MM.1S (cell line): ENCODE measurements at regions not wholly inside any gene's neighbourhood (a gene's known extent, or its start where the extent isn't known, plus 50 kb on each side); places are given as distances from the start of the nearest gene placed in this dataset.

Experiments used
- DNase-seq: peaks from one replicate; pipeline ENCODE4 v3.0.0-alpha.2; 2015
- H2AFZ ChIP-seq: fragments of 300-600 bp; sonication (generic); 2 replicates; pipeline ENCODE4 v1.6.0; 2016; ENCODE audit warnings: antibody characterized with exemption, low read length
- H3F3A ChIP-seq: fragments of 300-600 bp; sonication (generic); 2 replicates; pipeline ENCODE4 v1.6.1; 2016; ENCODE audit warnings: mild to moderate bottlenecking, antibody characterized with exemption, low read length, moderate library complexity, mixed read lengths; ENCODE audit not compliant: insufficient read depth
- H3K27ac ChIP-seq: fragments of 300-600 bp; sonication (generic); 2 replicates; pipeline ENCODE4 v1.5.1; 2016; ENCODE audit warnings: mild to moderate bottlenecking, low read length
- H3K27me3 ChIP-seq: fragments of 300-600 bp; sonication (generic); replicated peaks from 2 replicates; pipeline ENCODE4 v1.6.0; 2016; ENCODE audit warnings: low read length; ENCODE audit not compliant: insufficient read depth
- H3K36me3 ChIP-seq: fragments of 300-600 bp; sonication (generic); replicated peaks from 2 replicates; pipeline ENCODE4 v1.6.1; 2016; ENCODE audit warnings: mild to moderate bottlenecking, low read length, mixed read lengths; ENCODE audit not compliant: insufficient read depth
- H3K4me1 ChIP-seq: fragments of 300-600 bp; sonication (generic); 2 replicates; pipeline ENCODE4 v1.6.1; 2016; ENCODE audit warnings: low read length, mixed read lengths
- H3K4me2 ChIP-seq: fragments of 300-600 bp; sonication (generic); 2 replicates; pipeline ENCODE4 v1.6.0; 2016; ENCODE audit warnings: low read depth, low read length
- H3K4me3 ChIP-seq: fragments of 300-600 bp; sonication (generic); 2 replicates; pipeline ENCODE4 v1.5.1; 2016; ENCODE audit warnings: low read length, mixed read lengths
- H3K79me2 ChIP-seq: fragments of 300-600 bp; sonication (generic); 2 replicates; pipeline ENCODE4 v1.6.1; 2016; ENCODE audit warnings: mixed run types, low read length, mixed read lengths
- H3K9ac ChIP-seq: fragments of 300-600 bp; sonication (generic); 2 replicates; pipeline ENCODE4 v1.6.1; 2016; ENCODE audit warnings: low read length, mixed read lengths
- H3K9me2 ChIP-seq: fragments of 300-600 bp; sonication (generic); replicated peaks from 2 replicates; pipeline ENCODE4 v1.6.1; 2016; ENCODE audit warnings: mild to moderate bottlenecking, low read length, mixed read lengths; ENCODE audit not compliant: insufficient read depth
- H3K9me3 ChIP-seq: fragments of 300-600 bp; sonication (generic); replicated peaks from 2 replicates; pipeline ENCODE4 v1.6.1; 2016; ENCODE audit warnings: mild to moderate bottlenecking, low read length, mixed read lengths; ENCODE audit not compliant: insufficient read depth
- H4K20me1 ChIP-seq: fragments of 300-600 bp; sonication (generic); 2 replicates; pipeline ENCODE4 v1.6.1; 2016; ENCODE audit warnings: mild to moderate bottlenecking, low read length, moderate library complexity, mixed read lengths; ENCODE audit not compliant: insufficient read depth
- CTCF ChIP-seq: fragments of 300-600 bp; sonication (generic); IDR thresholded peaks from 2 replicates; pipeline ENCODE4 v1.5.1; 2016; ENCODE audit warnings: antibody characterized with exemption, low read length, mixed read lengths
- EZH2 ChIP-seq: fragments of 300-600 bp; sonication (generic); optimal IDR thresholded peaks from 2 replicates; pipeline ENCODE3; 2017; ENCODE audit warnings: low read depth, mild to moderate bottlenecking, antibody characterized with exemption, low read length, mixed read lengths
- EZH2phosphoT487 ChIP-seq: fragments of 300-600 bp; sonication (generic); IDR thresholded peaks from 2 replicates; pipeline ENCODE4 v1.6.1; 2018; ENCODE audit warnings: antibody characterized with exemption, low read length

GRCh38 chr5:71923755-71924154, 183.5 kb upstream of the MAP1B start:
- TF ChIP-seq EZH2 (no peak), EZH2phosphoT487 (no peak), CTCF (no peak)
- H3F3A ChIP-seq, result no peaks in the 10 kb centered on the region
- no peaks in the 10 kb centered on the region for H3K9me2 ChIP-seq
- no peak for DNase-seq
- H3K4me2 ChIP-seq, result no peak overlapping the region
- no peak overlapping the region for H3K9ac ChIP-seq
- no peak overlapping the region for H3K4me3 ChIP-seq
- H3K4me1 ChIP-seq, result no peaks in the 10 kb centered on the region
- H3K27ac ChIP-seq, result no peak overlapping the region
- no peaks in the 10 kb centered on the region for H4K20me1 ChIP-seq
- H3K36me3 ChIP-seq, result no peaks in the 10 kb centered on the region
- no peak overlapping the region for H2AFZ ChIP-seq
- no peaks in the 10 kb centered on the region for H3K79me2 ChIP-seq
- no peaks in the 10 kb centered on the region for H3K27me3 ChIP-seq
- H3K9me3 ChIP-seq, result no peaks in the 10 kb centered on the region

DNA sequence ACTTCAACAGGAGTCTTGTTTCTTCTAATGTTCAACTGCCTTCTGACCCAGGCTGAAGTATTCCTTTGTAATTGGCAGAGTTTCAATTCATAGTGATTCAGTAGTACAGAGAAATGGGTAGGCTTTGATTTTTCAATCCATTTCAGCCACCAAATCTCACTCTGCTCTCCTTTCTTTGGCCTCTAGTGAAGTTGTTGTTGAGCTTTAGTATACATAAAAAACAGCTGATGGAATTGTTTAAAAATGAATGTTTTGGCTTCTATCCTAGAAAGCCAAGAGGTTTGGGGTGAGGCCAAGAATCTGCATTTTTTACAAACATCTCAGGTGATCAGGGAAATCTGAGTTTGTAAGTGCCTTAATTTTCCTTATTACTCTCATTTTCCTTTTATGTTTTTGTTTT, 182.9 kb upstream of the MAP1B start:
- Histone ChIP-seq H3K27me3 (no peaks in the 10 kb centered on the region), H3F3A (no peaks in the 10 kb centered on the region), H3K9ac (no peak overlapping the region), H3K27ac (no peak overlapping the region), H3K4me3 (no peak overlapping the region), H3K9me3 (no peaks in the 10 kb centered on the region), H3K9me2 (no peaks in the 10 kb centered on the region), H3K4me1 (no peaks in the 10 kb centered on the region), H3K79me2 (no peaks in the 10 kb centered on the region), H4K20me1 (no peaks in the 10 kb centered on the region), H2AFZ (no peak overlapping the region), H3K4me2 (no peak overlapping the region), H3K36me3 (no peaks in the 10 kb centered on the region)
- TF ChIP-seq EZH2 (no peak), EZH2phosphoT487 (no peak), CTCF (no peak)
- DNase-seq, result no peak

DNA sequence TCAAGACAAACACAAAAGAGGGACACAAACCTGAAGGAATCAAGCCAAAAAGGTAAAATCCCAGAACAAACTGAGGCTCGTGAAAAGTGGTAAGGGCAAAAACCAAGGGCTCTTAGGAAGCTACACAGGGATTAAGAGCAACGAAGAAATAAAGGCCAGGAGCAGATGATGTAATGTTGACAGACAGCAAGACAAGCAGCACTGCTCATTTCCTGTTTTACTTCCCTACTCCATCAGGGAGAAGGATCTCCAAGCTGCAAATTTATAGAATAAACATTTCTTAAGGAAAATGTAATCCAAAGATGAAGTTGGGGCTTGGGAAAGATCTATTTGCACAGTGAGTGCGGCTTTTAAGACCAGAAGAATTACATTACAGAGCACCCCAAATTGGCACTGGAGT, 182.3 kb upstream of the MAP1B start:
- Histone ChIP-seq H4K20me1 (no peaks in the 10 kb centered on the region), H3K4me2 (no peak overlapping the region), H3K4me1 (no peaks in the 10 kb centered on the region), H3K36me3 (no peaks in the 10 kb centered on the region), H2AFZ (no peak overlapping the region), H3K9ac (no peak overlapping the region), H3F3A (no peaks in the 10 kb centered on the region), H3K4me3 (no peak overlapping the region), H3K79me2 (no peaks in the 10 kb centered on the region), H3K9me2 (no peaks in the 10 kb centered on the region), H3K9me3 (no peaks in the 10 kb centered on the region), H3K27me3 (no peaks in the 10 kb centered on the region), H3K27ac (no peak overlapping the region)
- TF ChIP-seq CTCF (no peak), EZH2 (no peak), EZH2phosphoT487 (no peak)
- DNase-seq, result no peak

GRCh38 chr5:71925608-71926091, 181.6 kb upstream of the MAP1B start:
- DNase-seq, result no peak
- no peaks in the 10 kb centered on the region for H3K9me2 ChIP-seq
- no peak overlapping the region for H3K4me3 ChIP-seq
- no peaks in the 10 kb centered on the region for H3K36me3 ChIP-seq
- no peak overlapping the region for H3K9ac ChIP-seq
- H3K4me2 ChIP-seq, result no peak overlapping the region
- H3K9me3 ChIP-seq, result no peaks in the 10 kb centered on the region
- TF ChIP-seq CTCF (no peak), EZH2phosphoT487 (no peak), EZH2 (no peak)
- no peak overlapping the region for H3K27ac ChIP-seq
- no peaks in the 10 kb centered on the region for H3F3A ChIP-seq
- no peaks in the 10 kb centered on the region for H3K79me2 ChIP-seq
- H4K20me1 ChIP-seq, result no peaks in the 10 kb centered on the region
- no peaks in the 10 kb centered on the region for H3K4me1 ChIP-seq
- H3K27me3 ChIP-seq, result no peaks in the 10 kb centered on the region
- no peak overlapping the region for H2AFZ ChIP-seq
